B cell (primary cell): ENCODE measurements at regions not wholly inside any gene's neighbourhood (a gene's known extent, or its start where the extent isn't known, plus 50 kb on each side); places are given as distances from the start of the nearest gene placed in this dataset.

Source experiments
- ATAC-seq: fragments of 200-7000 bp; cut with Tn5 transposase; one replicate; pipeline ENCODE4 v1.10.0; 2021; ENCODE audit warnings: low read depth, mild to moderate bottlenecking, moderate number of reproducible peaks, moderate library complexity
- CTCF ChIA-PET: fragments of 350-600 bp; sonication (Branson Sonifier 250); formaldehyde crosslinking; loops from one replicate; lab custom pipeline; 2021; ENCODE audit warnings: antibody characterized with exemption, inconsistent platforms; lab: Charles Lee
- POLR2A ChIA-PET: fragments of 350-600 bp; sonication (Branson Sonifier 250); formaldehyde crosslinking; loops from one replicate; lab custom pipeline; 2021; ENCODE audit warnings: antibody characterized with exemption; lab: Charles Lee
- DNase-seq: peaks from one replicate; pipeline ENCODE4 v3.0.0; 2013
- H2AFZ ChIP-seq: 2 replicates; pipeline ENCODE4 v1.6.1; 2012; ENCODE audit warnings: mild to moderate bottlenecking, low read depth, low read length; ENCODE audit not compliant: insufficient read depth, poor library complexity, severe bottlenecking
- H3K27ac ChIP-seq, 2 donors: 1 replicate in 1 of 2; 2 replicates in 1 of 2; pipeline ENCODE4 v1.5.1; 2012 to 2013; ENCODE audit warnings: low read length in 2 of 2, mild to moderate bottlenecking in 2 of 2, moderate library complexity in 1 of 2
- H3K27me3 ChIP-seq, 4 experiments: fragments of 200-600 bp in 1 of 4; sonication (generic) in 1 of 4; replicated peaks in 1 of 4; 1 replicate in 2 of 4; 2 replicates in 2 of 4; pipeline versions ENCODE4 v1.6.1 to v1.7.0; 2013 to 2016; ENCODE audit warnings: low read length in 3 of 4, mild to moderate bottlenecking in 2 of 4, mixed read lengths in 1 of 4, moderate library complexity in 1 of 4; ENCODE audit not compliant: insufficient read depth in 4 of 4, control insufficient read depth in 3 of 4; ENCODE audit errors: control extremely low read depth in 1 of 4
- H3K36me3 ChIP-seq, 2 experiments: replicated peaks in 1 of 2; 1 replicate in 1 of 2; 2 replicates in 1 of 2; pipeline versions ENCODE4 v1.6.1 to v1.7.1; 2013; ENCODE audit warnings: low read length in 1 of 2; ENCODE audit not compliant: insufficient read depth in 2 of 2, control insufficient read depth in 1 of 2; ENCODE audit errors: control extremely low read depth in 1 of 2, extremely low read depth in 1 of 2
- H3K4me1 ChIP-seq, 2 donors: fragments of 200-600 bp in 1 of 2; sonication (generic) in 1 of 2; 1 replicate in 1 of 2; 2 replicates in 1 of 2; pipeline versions ENCODE4 v1.5.1 to v1.6.1; 2013 to 2017; ENCODE audit warnings: low read length in 2 of 2; ENCODE audit not compliant: control insufficient read depth in 2 of 2, insufficient read depth in 2 of 2
- H3K4me2 ChIP-seq: replicated peaks from 2 replicates; pipeline ENCODE3; 2012; ENCODE audit warnings: mild to moderate bottlenecking, low read depth, low read length; ENCODE audit not compliant: poor library complexity, severe bottlenecking
- H3K4me3 ChIP-seq, 5 experiments: fragments of 200-600 bp in 1 of 5; sonication (generic) in 1 of 5; 1 replicate in 3 of 5; 2 replicates in 2 of 5; pipeline versions ENCODE4 v1.5.1 to v1.7.0; 2011 to 2016; ENCODE audit warnings: low read length in 4 of 5, mild to moderate bottlenecking in 4 of 5, low read depth in 2 of 5, control low read depth in 1 of 5, moderate library complexity in 1 of 5; ENCODE audit not compliant: insufficient read depth in 1 of 5; ENCODE audit errors: control extremely low read depth in 1 of 5, extremely low read depth in 1 of 5
- H3K79me2 ChIP-seq: fragments of 200-600 bp; sonication (generic); one replicate; pipeline ENCODE4 v1.6.0; 2016; ENCODE audit warnings: low read length; ENCODE audit not compliant: control insufficient read depth, insufficient read depth
- H3K9ac ChIP-seq: fragments of 200-600 bp; sonication (generic); 2 replicates; pipeline ENCODE4 v1.6.1; 2017; ENCODE audit warnings: mild to moderate bottlenecking, low read length, moderate library complexity
- H3K9me3 ChIP-seq, 3 donors: one replicate each; pipeline versions ENCODE4 v1.6.1 to v1.7.1; 2013; ENCODE audit warnings: low read length in 2 of 3; ENCODE audit not compliant: control insufficient read depth in 2 of 3, insufficient read depth in 1 of 3; ENCODE audit errors: control extremely low read depth in 1 of 3
- H4K20me1 ChIP-seq: 2 replicates; pipeline ENCODE4 v1.6.0; 2012; ENCODE audit warnings: mild to moderate bottlenecking, low read length; ENCODE audit not compliant: insufficient read depth, control insufficient read depth, poor library complexity, severe bottlenecking
- H3K27ac Mint-ChIP-seq: one replicate; pipeline ENCODE4 v1.8.0; 2021; ENCODE audit warnings: mixed read lengths
- H3K27me3 Mint-ChIP-seq: one replicate; pipeline ENCODE4 v1.8.0; 2021; ENCODE audit warnings: mixed read lengths
- H3K4me1 Mint-ChIP-seq: one replicate; pipeline ENCODE4 v1.8.0; 2021; ENCODE audit warnings: mixed read lengths
- H3K4me3 Mint-ChIP-seq: one replicate; pipeline ENCODE4 v1.8.0; 2021; ENCODE audit warnings: mixed read lengths
- H3K9me3 Mint-ChIP-seq: one replicate; pipeline ENCODE4 v1.8.0; 2022; ENCODE audit warnings: mixed read lengths; ENCODE audit not compliant: insufficient read depth
- CTCF ChIP-seq: fragments of 200-600 bp; IDR thresholded peaks from one replicate; pipeline ENCODE4 v1.8.0; 2022; ENCODE audit warnings: antibody characterized with exemption, mild to moderate bottlenecking
- EZH2 ChIP-seq: IDR thresholded peaks from 2 replicates; pipeline ENCODE4 v1.6.1; 2012; ENCODE audit warnings: borderline replicate concordance, low read depth, mild to moderate bottlenecking, moderate library complexity, low read length; ENCODE audit not compliant: insufficient read depth, poor library complexity, severe bottlenecking
- WGBS: methylation state at CpG from one replicate; pipeline ENCODE4 v1.1.5; 2013; ENCODE audit warnings: missing lambda C conversion rate; ENCODE audit not compliant: insufficient coverage; 5-methylcytosine and 5-hydroxymethylcytosine counted together
- intact Hi-C: fragments of 100-400 bp; cut with micrococcal nuclease; formaldehyde crosslinking; loops from one replicate; pipeline ENCODE4 v1.10.0; 2022

GRCh38 chr6:9204171-9204570, 768.8 kb upstream of the SLC35B3 start:
- Mint-ChIP-seq H3K4me1 (no peaks in the 10 kb centered on the region), H3K9me3 (no peaks in the 10 kb centered on the region), H3K27me3 (no peaks in the 10 kb centered on the region), H3K4me3 (no peak overlapping the region), H3K27ac (no peak overlapping the region)
- DNase-seq (no peak), ATAC-seq (no peak)
- no peak for TF ChIP-seq EZH2
- no peak for TF ChIP-seq CTCF
- Histone ChIP-seq H3K9ac (no peak overlapping the region), H3K27ac (no peak overlapping the region), H3K4me2 (no peak overlapping the region), H3K36me3 (no peaks in the 10 kb centered on the region), H4K20me1 (no peaks in the 10 kb centered on the region), H3K4me1 (no peaks in the 10 kb centered on the region), H2AFZ (no peak overlapping the region), H3K4me3 (no peak overlapping the region), H3K27me3 (no peaks in the 10 kb centered on the region), H3K79me2 (no peaks in the 10 kb centered on the region), H3K9me3 (peaks cover 0 to 2% (median 0%) of the 10 kb centered on the region in 3 donors)
- CTCF ChIA-PET: no interaction called here
- intact Hi-C loops: no loop called here
- no CpG with 5 or more reads among the region's 1 CpG for WGBS
- POLR2A ChIA-PET: no interaction called here

- Histone ChIP-seq H3K27me3 (no peaks in the 10 kb centered on the region), H3K36me3 (no peaks in the 10 kb centered on the region), H2AFZ (no peak overlapping the region), H3K27ac (no peak overlapping the region), H3K4me3 (no peak overlapping the region), H3K4me1 (no peaks in the 10 kb centered on the region), H3K79me2 (no peaks in the 10 kb centered on the region), H3K9me3 (peaks cover 0 to 2% (median 0%) of the 10 kb centered on the region in 3 donors), H3K4me2 (no peak overlapping the region), H3K9ac (no peak overlapping the region), H4K20me1 (no peaks in the 10 kb centered on the region)
- peaks cover 3% of the 10 kb centered on the region for H3K9me3 Mint-ChIP-seq
- no peak overlapping the region for H3K4me3 Mint-ChIP-seq
- H3K27me3 Mint-ChIP-seq: no peaks in the 10 kb centered on the region
- H3K4me1 Mint-ChIP-seq: no peaks in the 10 kb centered on the region
- intact Hi-C loops: no loop called here
- no peak overlapping the region for H3K27ac Mint-ChIP-seq
- CTCF ChIA-PET: no interaction called here
- ATAC-seq (no peak), DNase-seq (no peak)
- TF ChIP-seq EZH2 (no peak), CTCF (no peak)
- POLR2A ChIA-PET: no interaction called here
Measured at GRCh38 chr6:9200712-9201111, 765.4 kb upstream of the SLC35B3 start.
